ENCODE measurements at regions not wholly inside any gene's neighbourhood (a gene's known extent, or its start where the extent isn't known, plus 50 kb on each side); places are given as distances from the start of the nearest gene placed in this dataset.
"Not testable (repeated sequence)": the region's sequence is repeated elsewhere in the genome, so short reads cannot be mapped to it uniquely, and the experiment has no call there.

- in situ Hi-C loops (cut with MboI; ENCODE audit: low sequenced_read_pairs) = no loop called here
These were observed 111.5 kb upstream of the KITLG start for GRCh38 chr12:88691811-88692210.

GRCh38 chr12:88684610-88685009 lies 104.3 kb upstream of the KITLG start:
- in situ Hi-C loops (cut with MboI; ENCODE audit: low sequenced_read_pairs) = no loop called here

- in situ Hi-C loops (cut with MboI; ENCODE audit: low sequenced_read_pairs) = no loop called here
These were observed 103.9 kb upstream of the KITLG start for GRCh38 chr12:88684170-88684569.

- in situ Hi-C loops (cut with MboI; ENCODE audit: low sequenced_read_pairs) = no loop called here
These were observed 103.4 kb upstream of the KITLG start for GRCh38 chr12:88683628-88684027.

- in situ Hi-C loops (cut with MboI; ENCODE audit: low sequenced_read_pairs) = no loop called here
These were observed 101.0 kb upstream of the KITLG start for GRCh38 chr12:88681271-88681670.

GRCh38 chr12:88677464-88677863 lies 97.2 kb upstream of the KITLG start:
- in situ Hi-C loops (cut with MboI; ENCODE audit: low sequenced_read_pairs) = no loop called here

GRCh38 chr12:88667615-88668014 lies 87.3 kb upstream of the KITLG start:
- in situ Hi-C loops (cut with MboI; ENCODE audit: low sequenced_read_pairs) = not testable (repeated sequence)

GRCh38 chr12:88665071-88665470 lies 84.8 kb upstream of the KITLG start:
- in situ Hi-C loops (cut with MboI; ENCODE audit: low sequenced_read_pairs) = no loop called here

GRCh38 chr12:88662961-88663360 lies 82.7 kb upstream of the KITLG start:
- in situ Hi-C loops (cut with MboI; ENCODE audit: low sequenced_read_pairs) = no loop called here

GRCh38 chr12:88662093-88662492 lies 81.8 kb upstream of the KITLG start:
- in situ Hi-C loops (cut with MboI; ENCODE audit: low sequenced_read_pairs) = no loop called here

- in situ Hi-C loops (cut with MboI; ENCODE audit: low sequenced_read_pairs) = no loop called here
These were observed 77.7 kb upstream of the KITLG start for GRCh38 chr12:88658009-88658408.

- in situ Hi-C loops (cut with MboI; ENCODE audit: low sequenced_read_pairs) = no loop called here
These were observed 70.4 kb upstream of the KITLG start for GRCh38 chr12:88650715-88651114.

GRCh38 chr12:88648625-88649024 lies 68.4 kb upstream of the KITLG start:
- in situ Hi-C loops (cut with MboI; ENCODE audit: low sequenced_read_pairs) = loop anchor here (25.0 kb wide), 1 partner anchor 339 kb away; no protein-coding TSS in a partner anchor

GRCh38 chr12:88646824-88647223 lies 66.6 kb upstream of the KITLG start:
- in situ Hi-C loops (cut with MboI; ENCODE audit: low sequenced_read_pairs) = loop anchor here (25.0 kb wide), 1 partner anchor 340 kb away; no protein-coding TSS in a partner anchor

GRCh38 chr12:88645816-88646215 lies 65.5 kb upstream of the KITLG start:
- in situ Hi-C loops (cut with MboI; ENCODE audit: low sequenced_read_pairs) = loop anchor here (25.0 kb wide), 1 partner anchor 341 kb away; no protein-coding TSS in a partner anchor

- in situ Hi-C loops (cut with MboI; ENCODE audit: low sequenced_read_pairs) = loop anchor here (25.0 kb wide), 1 partner anchor 342 kb away; no protein-coding TSS in a partner anchor
These were observed 64.9 kb upstream of the KITLG start for GRCh38 chr12:88644946-88645702.

GRCh38 chr12:88643685-88644084 lies 63.4 kb upstream of the KITLG start:
- in situ Hi-C loops (cut with MboI; ENCODE audit: low sequenced_read_pairs) = loop anchor here (25.0 kb wide), 1 partner anchor 344 kb away; no protein-coding TSS in a partner anchor

- in situ Hi-C loops (cut with MboI; ENCODE audit: low sequenced_read_pairs) = loop anchor here (25.0 kb wide), 1 partner anchor 344 kb away; no protein-coding TSS in a partner anchor
These were observed 62.6 kb upstream of the KITLG start for GRCh38 chr12:88642675-88643431.

- in situ Hi-C loops (cut with MboI; ENCODE audit: low sequenced_read_pairs) = loop anchor here (25.0 kb wide), 1 partner anchor 348 kb away; no protein-coding TSS in a partner anchor
These were observed 58.9 kb upstream of the KITLG start for GRCh38 chr12:88638966-88639760.

- in situ Hi-C loops (cut with MboI; ENCODE audit: low sequenced_read_pairs) = loop anchor here (25.0 kb wide), 1 partner anchor 349 kb away; no protein-coding TSS in a partner anchor
These were observed 58.1 kb upstream of the KITLG start for GRCh38 chr12:88638388-88638787.

- in situ Hi-C loops (cut with MboI; ENCODE audit: low sequenced_read_pairs) = loop anchor here (25.0 kb wide), 1 partner anchor 353 kb away; no protein-coding TSS in a partner anchor
These were observed 53.7 kb upstream of the KITLG start for GRCh38 chr12:88634008-88634407.

Data from HL-60/S4 treated with phorbol 12-myristate 13-acetate at 8.2 ng/mL for 4 days and 3 days (cell line).